K562 (cell line): ENCODE measurements at regions not wholly inside any gene's neighbourhood (a gene's known extent, or its start where the extent isn't known, plus 50 kb on each side); places are given as distances from the start of the nearest gene placed in this dataset.

Experiments used
- BRD4 ChIP-seq: fragments of 200-600 bp; sonication (generic); IDR thresholded peaks from 2 replicates; pipeline ENCODE4 v1.6.1; 2017; ENCODE audit warnings: inconsistent platforms
- CBFA2T3 ChIP-seq: fragments of 450-650 bp; IDR thresholded peaks from 2 replicates; pipeline ENCODE4 v1.6.1; 2017
- CSDE1 ChIP-seq, 2 experiments: fragments of 450-650 bp; IDR thresholded peaks; 2 replicates each; pipeline ENCODE4 v1.6.1; 2016; ENCODE audit warnings: mild to moderate bottlenecking in 1 of 2
- CXXC5 ChIP-seq: fragments of 250-450 bp; sonication (Bioruptor Pico); IDR thresholded peaks from 2 replicates; pipeline ENCODE4 v1.8.0; 2022; ENCODE audit warnings: inconsistent platforms, mild to moderate bottlenecking, moderate library complexity
- DLX4 ChIP-seq: fragments of 250-450 bp; sonication (Bioruptor Pico); IDR thresholded peaks from 2 replicates; pipeline ENCODE4 v1.6.1; 2021; ENCODE audit warnings: mild to moderate bottlenecking
- ETV5 ChIP-seq: sonication (generic); formaldehyde crosslinking; IDR thresholded peaks from 2 replicates; pipeline ENCODE4 v1.4.0; 2020; ENCODE audit warnings: low read depth, mild to moderate bottlenecking, missing genetic modification reagents
- HDAC2 ChIP-seq: fragments of 450-650 bp; IDR thresholded peaks from 2 replicates; pipeline ENCODE4 v1.6.1; 2016; ENCODE audit warnings: mild to moderate bottlenecking
- HDAC3 ChIP-seq: fragments of 450-650 bp; IDR thresholded peaks from 2 replicates; pipeline ENCODE4 v1.6.1; 2018; ENCODE audit warnings: borderline replicate concordance, mild to moderate bottlenecking, moderate library complexity; ENCODE audit not compliant: partially characterized antibody
- KAT7 ChIP-seq: sonication (generic); formaldehyde crosslinking; IDR thresholded peaks from 2 replicates; pipeline ENCODE4 v1.8.0; 2022; ENCODE audit warnings: missing genetic modification reagents, mild to moderate bottlenecking, borderline replicate concordance
- KDM4B ChIP-seq, 2 experiments: fragments of 450-650 bp in 1 of 2; sonication (generic) in 1 of 2; IDR thresholded peaks; 2 replicates each; pipeline ENCODE4 v1.6.1; 2016 to 2017; ENCODE audit warnings: borderline replicate concordance in 2 of 2, antibody characterized with exemption in 1 of 2, low read depth in 1 of 2, mild to moderate bottlenecking in 1 of 2
- KDM5B ChIP-seq: fragments of 200-600 bp; sonication (generic); IDR thresholded peaks from 2 replicates; pipeline ENCODE4 v1.6.1; 2012; ENCODE audit warnings: low read depth, mild to moderate bottlenecking, moderate library complexity, low read length, control low read depth, inconsistent platforms; ENCODE audit not compliant: insufficient replicate concordance
- LCOR ChIP-seq: sonication (generic); formaldehyde crosslinking; IDR thresholded peaks from 2 replicates; pipeline ENCODE4 v1.8.0; 2022; ENCODE audit warnings: mild to moderate bottlenecking, missing genetic modification reagents
- MBD2 ChIP-seq: sonication (generic); IDR thresholded peaks from 2 replicates; pipeline ENCODE4 v1.6.1; 2016; ENCODE audit warnings: low read depth, borderline replicate concordance
- MECOM ChIP-seq: fragments of 250-450 bp; sonication (Bioruptor Pico); IDR thresholded peaks from 2 replicates; pipeline ENCODE4 v1.8.0; 2022; ENCODE audit warnings: inconsistent platforms
- NFATC3 ChIP-seq: fragments of 450-650 bp; IDR thresholded peaks from 2 replicates; pipeline ENCODE4 v1.6.1; 2017; ENCODE audit warnings: mild to moderate bottlenecking
- NFIC ChIP-seq: fragments of 450-650 bp; IDR thresholded peaks from 2 replicates; pipeline ENCODE4 v1.6.1; 2017; ENCODE audit warnings: mild to moderate bottlenecking, inconsistent platforms
- PHB ChIP-seq: fragments of 250-450 bp; sonication (Bioruptor Pico); IDR thresholded peaks from 2 replicates; pipeline ENCODE4 v1.5.0; 2021
- PKNOX1 ChIP-seq: fragments of 450-650 bp; IDR thresholded peaks from 2 replicates; pipeline ENCODE4 v1.6.1; 2016
- RAD21 ChIP-seq, 2 experiments: fragments of 250-450 bp in 1 of 2; fragments of 450-650 bp in 1 of 2; sonication (Bioruptor Pico) in 1 of 2; formaldehyde crosslinking in 1 of 2; IDR thresholded peaks in 1 of 2; conservative IDR thresholded peaks in 1 of 2; 2 replicates each; pipeline versions ENCODE4 v1.4.0 to v1.8.0; 2020 to 2022; ENCODE audit warnings: mild to moderate bottlenecking in 2 of 2, moderate library complexity in 1 of 2
- RB1 ChIP-seq: fragments of 450-650 bp; IDR thresholded peaks from 2 replicates; pipeline ENCODE4 v1.6.1; 2017; ENCODE audit warnings: low read depth, mild to moderate bottlenecking
- SMARCB1 ChIP-seq: IDR thresholded peaks from 2 replicates; pipeline ENCODE4 v1.6.1; 2011; ENCODE audit warnings: improper control_type of control experiment, low read depth; ENCODE audit not compliant: insufficient read length
- SNIP1 ChIP-seq: fragments of 450-650 bp; IDR thresholded peaks from 2 replicates; pipeline ENCODE4 v1.7.1; 2017; ENCODE audit warnings: low read depth, mild to moderate bottlenecking
- STAT5A ChIP-seq: IDR thresholded peaks from 2 replicates; pipeline ENCODE4 v1.6.1; 2012; ENCODE audit warnings: low read length, inconsistent platforms, borderline replicate concordance
- TAF15 ChIP-seq: fragments of 200-400 bp; formaldehyde crosslinking; IDR thresholded peaks from 2 replicates; pipeline ENCODE4 v1.6.1; 2017; ENCODE audit warnings: mild to moderate bottlenecking, low read depth, low read length, moderate library complexity
- TCF3 ChIP-seq: sonication (generic); formaldehyde crosslinking; IDR thresholded peaks from 2 replicates; pipeline ENCODE4 v1.4.0; 2020; ENCODE audit warnings: mild to moderate bottlenecking, missing genetic modification reagents
- ZFP91 ChIP-seq: sonication (generic); formaldehyde crosslinking; IDR thresholded peaks from 2 replicates; pipeline ENCODE4 v1.8.0; 2022; ENCODE audit warnings: mild to moderate bottlenecking, missing genetic modification reagents
- ZNF324 ChIP-seq: fragments of 250-450 bp; sonication (Bioruptor Pico); IDR thresholded peaks from 2 replicates; pipeline ENCODE4 v1.4.0; 2020; ENCODE audit warnings: mild to moderate bottlenecking
- ZNF57 ChIP-seq: fragments of 450-650 bp; formaldehyde crosslinking; IDR thresholded peaks from 2 replicates; pipeline ENCODE4 v1.4.0; 2020; ENCODE audit warnings: mild to moderate bottlenecking, moderate library complexity

- TF ChIP-seq HDAC2 (peak; percentile 84), SMARCB1 (peak; percentile 40), MBD2 (peak; percentile 77; the same call in 1 of the 2 replicates), NFATC3 (no peak), ZNF57 (CRISPR knock-in tag) (no peak), CSDE1 (IDR thresholded peaks at IDR 0.05) (no peak), ETV5 (CRISPR knock-in tag) (no peak), RAD21 (CRISPR knock-in tag; conservative IDR thresholded peaks at IDR 0.05 in 1 of 2, IDR thresholded peaks at IDR 0.05 in 1 of 2) (peak; percentile 31 to 32; a peak in 3 of 4 replicates), PKNOX1 (peak; percentile 96), LCOR (CRISPR knock-in tag) (peak; percentile 56; the same call in 1 of the 2 replicates), STAT5A (peak; percentile 96), ZNF324 (no peak), KDM4B (IDR thresholded peaks at IDR 0.05; ENCODE audit: borderline replicate concordance in 2 of 2, low read depth in 1 of 2) (no peak), SNIP1 (no peak), PHB (CRISPR knock-in tag) (no peak), KAT7 (CRISPR knock-in tag) (peak; percentile 47; the same call in 1 of the 2 replicates), MECOM (CRISPR knock-in tag) (no peak; the same call in 1 of the 2 replicates), BRD4 (no peak; the same call in 1 of the 2 replicates), TAF15 (no peak), TCF3 (peak; percentile 98), DLX4 (CRISPR knock-in tag) (no peak), CBFA2T3 (peak; percentile 99), KDM5B (peak; percentile 2), ZFP91 (CRISPR knock-in tag) (no peak), NFIC (peak; percentile 95), RB1 (peak; percentile 59; the same call in 1 of the 2 replicates), CXXC5 (peak; percentile 98), HDAC3 (peak; percentile 89)
Measured at GRCh38 chr2:11941201-11942177, 195.1 kb downstream of the LPIN1 start (continued).
